Loucy (cell line): ENCODE measurements at regions not wholly inside any gene's neighbourhood (a gene's known extent, or its start where the extent isn't known, plus 50 kb on each side); places are given as distances from the start of the nearest gene placed in this dataset.

Source experiments
- EZH2phosphoT487 ChIP-seq: fragments of 200-600 bp; IDR thresholded peaks from 2 replicates; pipeline ENCODE4 v1.6.1; 2018; ENCODE audit warnings: antibody characterized with exemption, mild to moderate bottlenecking, moderate library complexity, borderline replicate concordance
- TF ChIP-seq, protein P1 (sequence below): fragments of 200-600 bp; sonication (generic); conservative IDR thresholded peaks from 2 replicates; pipeline ENCODE4 v1.5.1; 2014; ENCODE audit warnings: mild to moderate bottlenecking, antibody characterized with exemption, low read length

DNA sequence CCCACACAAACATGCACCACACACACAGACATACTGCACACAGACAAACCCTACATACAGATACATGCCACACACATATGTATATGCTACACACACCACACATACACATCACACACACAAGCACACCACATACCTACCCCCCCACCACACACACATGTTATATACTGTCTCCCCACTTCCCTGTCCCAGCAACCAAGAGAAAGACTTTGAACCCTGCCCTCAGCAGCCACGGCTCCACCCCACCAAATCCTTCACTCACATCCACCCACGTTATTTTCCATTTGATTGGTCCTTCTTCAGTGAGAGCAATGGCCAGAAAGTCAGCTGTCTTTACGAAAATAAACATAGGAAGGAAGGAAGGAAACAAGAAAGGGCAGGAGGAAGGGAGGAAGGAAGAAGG lies 479.8 kb downstream of the DIRAS2 start:
- TF ChIP-seq, protein P1, sequence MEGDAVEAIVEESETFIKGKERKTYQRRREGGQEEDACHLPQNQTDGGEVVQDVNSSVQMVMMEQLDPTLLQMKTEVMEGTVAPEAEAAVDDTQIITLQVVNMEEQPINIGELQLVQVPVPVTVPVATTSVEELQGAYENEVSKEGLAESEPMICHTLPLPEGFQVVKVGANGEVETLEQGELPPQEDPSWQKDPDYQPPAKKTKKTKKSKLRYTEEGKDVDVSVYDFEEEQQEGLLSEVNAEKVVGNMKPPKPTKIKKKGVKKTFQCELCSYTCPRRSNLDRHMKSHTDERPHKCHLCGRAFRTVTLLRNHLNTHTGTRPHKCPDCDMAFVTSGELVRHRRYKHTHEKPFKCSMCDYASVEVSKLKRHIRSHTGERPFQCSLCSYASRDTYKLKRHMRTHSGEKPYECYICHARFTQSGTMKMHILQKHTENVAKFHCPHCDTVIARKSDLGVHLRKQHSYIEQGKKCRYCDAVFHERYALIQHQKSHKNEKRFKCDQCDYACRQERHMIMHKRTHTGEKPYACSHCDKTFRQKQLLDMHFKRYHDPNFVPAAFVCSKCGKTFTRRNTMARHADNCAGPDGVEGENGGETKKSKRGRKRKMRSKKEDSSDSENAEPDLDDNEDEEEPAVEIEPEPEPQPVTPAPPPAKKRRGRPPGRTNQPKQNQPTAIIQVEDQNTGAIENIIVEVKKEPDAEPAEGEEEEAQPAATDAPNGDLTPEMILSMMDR, result no peak
- no peak for TF ChIP-seq EZH2phosphoT487
